ENCODE measurements at regions not wholly inside any gene's neighbourhood (a gene's known extent, or its start where the extent isn't known, plus 50 kb on each side); places are given as distances from the start of the nearest gene placed in this dataset.

GRCh38 chr3:127114337-127115070, 78.4 kb upstream of the PRR23E start:
- Histone ChIP-seq H3K36me3 (replicated peaks in 1 of 2; ENCODE audit: control insufficient read depth in 1 of 2, insufficient read depth in 2 of 2, low read length in 2 of 2) (no peaks in the 10 kb centered on the region), H3K27ac (ENCODE audit: low read depth in 1 of 2, low read length in 2 of 2) (no peak overlapping the region), H4K20me1 (ENCODE audit: insufficient read depth, low read length) (no peaks in the 10 kb centered on the region), H2AFZ (ENCODE audit: insufficient read depth, low read depth, low read length, poor library complexity, severe bottlenecking) (no peak overlapping the region), H3K4me1 (ENCODE audit: control insufficient read depth in 1 of 2, insufficient read depth in 2 of 2, low read length in 2 of 2) (no peaks in the 10 kb centered on the region), H3K9me3 (replicated peaks in 1 of 2; ENCODE audit: control insufficient read depth in 1 of 2, insufficient read depth in 1 of 2, low read length in 2 of 2) (peaks cover 22 to 26% of the 10 kb centered on the region in 2 donors), H3K4me3 (replicated peaks in 1 of 3; ENCODE audit: low read depth in 2 of 3, low read length in 3 of 3) (no peak overlapping the region), H3K9ac (ENCODE audit: insufficient read depth, low read length, poor library complexity, severe bottlenecking) (no peak overlapping the region), H3K79me2 (ENCODE audit: insufficient read depth, low read length) (no peaks in the 10 kb centered on the region), H3K27me3 (ENCODE audit: control insufficient read depth in 2 of 2, insufficient read depth in 2 of 2, low read length in 2 of 2) (no peaks in the 10 kb centered on the region), H3K4me2 (replicated peaks; ENCODE audit: extremely low read depth, low read length, poor library complexity, severe bottlenecking) (no peak overlapping the region)
- Mint-ChIP-seq H3K27me3 (ENCODE audit: low read depth in 3 of 3) (peaks cover 3 to 5% (median 3%) of the 10 kb centered on the region in 3 donors), H3K4me1 (no peaks in the 10 kb centered on the region), H3K36me3 (no peaks in the 10 kb centered on the region), H3K4me3 (no peak overlapping the region), H3K9me3 (peaks cover 13 to 33% (median 27%) of the 10 kb centered on the region in 7 donors), H3K27ac (peak overlapping the region in 1 of 7 donors; percentile 32)
- intact Hi-C loops (cut with micrococcal nuclease): no loop called here
- TF ChIP-seq, protein P1, sequence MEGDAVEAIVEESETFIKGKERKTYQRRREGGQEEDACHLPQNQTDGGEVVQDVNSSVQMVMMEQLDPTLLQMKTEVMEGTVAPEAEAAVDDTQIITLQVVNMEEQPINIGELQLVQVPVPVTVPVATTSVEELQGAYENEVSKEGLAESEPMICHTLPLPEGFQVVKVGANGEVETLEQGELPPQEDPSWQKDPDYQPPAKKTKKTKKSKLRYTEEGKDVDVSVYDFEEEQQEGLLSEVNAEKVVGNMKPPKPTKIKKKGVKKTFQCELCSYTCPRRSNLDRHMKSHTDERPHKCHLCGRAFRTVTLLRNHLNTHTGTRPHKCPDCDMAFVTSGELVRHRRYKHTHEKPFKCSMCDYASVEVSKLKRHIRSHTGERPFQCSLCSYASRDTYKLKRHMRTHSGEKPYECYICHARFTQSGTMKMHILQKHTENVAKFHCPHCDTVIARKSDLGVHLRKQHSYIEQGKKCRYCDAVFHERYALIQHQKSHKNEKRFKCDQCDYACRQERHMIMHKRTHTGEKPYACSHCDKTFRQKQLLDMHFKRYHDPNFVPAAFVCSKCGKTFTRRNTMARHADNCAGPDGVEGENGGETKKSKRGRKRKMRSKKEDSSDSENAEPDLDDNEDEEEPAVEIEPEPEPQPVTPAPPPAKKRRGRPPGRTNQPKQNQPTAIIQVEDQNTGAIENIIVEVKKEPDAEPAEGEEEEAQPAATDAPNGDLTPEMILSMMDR (IDR thresholded peaks at IDR 0.05): no peak
- 100% methylated on average over 1 of the region's 5 CpGs for WGBS (ENCODE audit: insufficient coverage)
- DNase-seq: no peak

GRCh38 chr3:127115691-127116351, 77.1 kb upstream of the PRR23E start:
- no peak overlapping the region for H3K9ac ChIP-seq (ENCODE audit: insufficient read depth, low read length, poor library complexity, severe bottlenecking)
- H3K27ac Mint-ChIP-seq: no peak overlapping the region
- H2AFZ ChIP-seq (ENCODE audit: insufficient read depth, low read depth, low read length, poor library complexity, severe bottlenecking): no peak overlapping the region
- no peaks in the 10 kb centered on the region for H3K79me2 ChIP-seq (ENCODE audit: insufficient read depth, low read length)
- H3K4me2 ChIP-seq (replicated peaks; ENCODE audit: extremely low read depth, low read length, poor library complexity, severe bottlenecking): no peak overlapping the region
- no peak for DNase-seq
- H3K4me1 ChIP-seq (ENCODE audit: control insufficient read depth in 1 of 2, insufficient read depth in 2 of 2, low read length in 2 of 2): no peaks in the 10 kb centered on the region
- H3K9me3 Mint-ChIP-seq: peaks cover 11 to 30% (median 27%) of the 10 kb centered on the region in 7 donors
- H3K4me3 ChIP-seq (replicated peaks in 1 of 3; ENCODE audit: low read depth in 2 of 3, low read length in 3 of 3): no peak overlapping the region
- no peaks in the 10 kb centered on the region for H4K20me1 ChIP-seq (ENCODE audit: insufficient read depth, low read length)
- peaks cover 3 to 5% (median 5%) of the 10 kb centered on the region in 3 donors for H3K27me3 Mint-ChIP-seq (ENCODE audit: low read depth in 3 of 3)
- intact Hi-C loops (cut with micrococcal nuclease): no loop called here
- no peaks in the 10 kb centered on the region for H3K4me1 Mint-ChIP-seq
- peaks cover 22 to 26% of the 10 kb centered on the region in 2 donors for H3K9me3 ChIP-seq (replicated peaks in 1 of 2; ENCODE audit: control insufficient read depth in 1 of 2, insufficient read depth in 1 of 2, low read length in 2 of 2)
- 94% methylated on average over 2 of the region's 3 CpGs for WGBS (ENCODE audit: insufficient coverage)
- H3K36me3 Mint-ChIP-seq: no peaks in the 10 kb centered on the region
- H3K27me3 ChIP-seq (ENCODE audit: control insufficient read depth in 2 of 2, insufficient read depth in 2 of 2, low read length in 2 of 2): no peaks in the 10 kb centered on the region
- H3K27ac ChIP-seq (ENCODE audit: low read depth in 1 of 2, low read length in 2 of 2): no peak overlapping the region
- H3K36me3 ChIP-seq (replicated peaks in 1 of 2; ENCODE audit: control insufficient read depth in 1 of 2, insufficient read depth in 2 of 2, low read length in 2 of 2): no peaks in the 10 kb centered on the region
- TF ChIP-seq, protein P1 (IDR thresholded peaks at IDR 0.05): no peak
- no peak overlapping the region for H3K4me3 Mint-ChIP-seq

Measured in CD14-positive monocyte (primary cell).